Heart left ventricle (tissue), 16 donors: ENCODE measurements at regions not wholly inside any gene's neighbourhood (a gene's known extent, or its start where the extent isn't known, plus 50 kb on each side); places are given as distances from the start of the nearest gene placed in this dataset.

ENCODE experiments used
- ATAC-seq, 4 donors: fragments of 200-7000 bp; cut with Tn5 transposase; one replicate each; pipeline ENCODE4 v1.9.1; 2020 to 2022; ENCODE audit warnings: moderate library complexity in 4 of 4, mild to moderate bottlenecking in 3 of 4, moderate number of reproducible peaks in 1 of 4
- DNase-seq, 5 donors: peaks; one replicate each; pipeline ENCODE4 v3.0.0-alpha.2; 2020
- H3K27ac ChIP-seq, 12 donors: fragments of 200-600 bp; sonication (generic) in 4 of 12; one replicate each; pipeline versions ENCODE4 v1.5.0 to v1.8.0; 2016 to 2022; ENCODE audit warnings: mild to moderate bottlenecking in 2 of 12
- H3K27me3 ChIP-seq, 9 donors: fragments of 200-600 bp; sonication (generic) in 2 of 9; one replicate each; pipeline versions ENCODE4 v1.5.1 to v1.8.0; 2016 to 2022; ENCODE audit warnings: mild to moderate bottlenecking in 3 of 9
- H3K36me3 ChIP-seq, 9 donors: fragments of 200-600 bp; sonication (generic) in 2 of 9; one replicate each; pipeline versions ENCODE4 v1.5.0 to v1.8.0; 2018 to 2022; ENCODE audit warnings: mild to moderate bottlenecking in 2 of 9
- H3K4me1 ChIP-seq, 12 donors: fragments of 200-600 bp; sonication (generic) in 4 of 12; one replicate each; pipeline versions ENCODE4 v1.5.0 to v1.8.0; 2016 to 2022; ENCODE audit warnings: mild to moderate bottlenecking in 3 of 12
- H3K4me3 ChIP-seq, 12 donors: fragments of 200-600 bp; sonication (generic) in 4 of 12; one replicate each; pipeline versions ENCODE4 v1.5.0 to v1.8.0; 2017 to 2022; ENCODE audit warnings: mild to moderate bottlenecking in 9 of 12, moderate library complexity in 4 of 12
- H3K9me3 ChIP-seq, 12 donors: fragments of 200-600 bp; sonication (generic) in 4 of 12; one replicate each; pipeline versions ENCODE4 v1.5.0 to v1.8.0; 2016 to 2022; ENCODE audit warnings: mild to moderate bottlenecking in 1 of 12
- CTCF ChIP-seq, 12 donors: fragments of 200-600 bp; sonication (generic) in 4 of 12; IDR thresholded peaks; one replicate each; pipeline versions ENCODE4 v1.5.0 to v1.8.0; 2018 to 2022; ENCODE audit warnings: antibody characterized with exemption in 12 of 12, mild to moderate bottlenecking in 5 of 12
- POLR2A ChIP-seq, 2 donors: fragments of 450-650 bp; IDR thresholded peaks; one replicate each; pipeline ENCODE4 v1.6.1; 2017; ENCODE audit warnings: antibody characterized with exemption in 2 of 2, mild to moderate bottlenecking in 2 of 2, moderate library complexity in 2 of 2
- WGBS, 4 donors: extraction: QIAGEN DNeasy Blood & Tissue Kit in 2 of 4; methylation state at CpG; one replicate each; pipeline versions ENCODE4 v1.1.5 to v1.1.7; 2013 to 2018; 5-methylcytosine and 5-hydroxymethylcytosine counted together
- intact Hi-C, 10 donors: fragments of 100-400 bp; cut with DNase I; formaldehyde crosslinking; loops; one replicate each; pipeline versions ENCODE4 v1.11.1 to v1.14.2; 2022
- donor health status: ischemic (EF 13 %, LVEDD 7.1; RV severe dilation, severe dysfunction).
- donor health status: healthy with polysubstance abuse.
- donor health status: DM: no; HTN: yes; CAD: no.
- donor health status: DM: no; HTN: no; CAD: no.
- donor health status: ischemic (EF 25% LVEDD 6.9; RV normal size, moderate dysfunction).
- donor health status: ischemic (EF 25% LVEDD 5.7; RV mildly dilated, moderate dysfunction).
- donor health status: healthy.
- donor health status: DM: yes; HTN: yes; CAD: no.
- donor health status: ischemic (EF 35%, LVEDD 5.7; RV mildly dilated, moderate dysfunction).
- donor health status: nonischemic (EF 11% LVEDD 7.7; RV severe dilation, severe dysfunction).
- donor health status: DM: yes; HTN: yes; CAD: no.
- donor health status: PGD.
- donor health status: ischemic (EF 29% LVEDD 5.4; RV normal size, mild dysfunction).
- donor health status: nonischemic (EF 23%, LVEDD 6.1; RV moderate dilation, normal function).

GRCh38 chr2:242031481-242032019 lies 162.0 kb downstream of the RTP5 start:
- Histone ChIP-seq H3K4me1 (no peaks in the 10 kb centered on the region), H3K9me3 (no peaks in the 10 kb centered on the region), H3K27ac (no peak overlapping the region), H3K4me3 (no peak overlapping the region), H3K27me3 (peaks cover 0 to 40% (median 8%) of the 10 kb centered on the region in 9 donors), H3K36me3 (no peaks in the 10 kb centered on the region)
- intact Hi-C loops, result no loop called here
- TF ChIP-seq POLR2A (IDR thresholded peaks at IDR 0.05) (no peak), CTCF (IDR thresholded peaks at IDR 0.05) (no peak)
- ATAC-seq (no peak), DNase-seq (peak in 2 of 5 donors; percentile 11 to 12)
- 80 to 85% (median 82%) methylated on average over 20 of the region's 20 CpGs for WGBS, 4 donors

- TF ChIP-seq CTCF (IDR thresholded peaks at IDR 0.05), result no peak
- TF ChIP-seq POLR2A (IDR thresholded peaks at IDR 0.05), result no peak
- Histone ChIP-seq H3K9me3 (no peaks in the 10 kb centered on the region), H3K27ac (no peak overlapping the region), H3K4me3 (no peak overlapping the region), H3K36me3 (no peaks in the 10 kb centered on the region), H3K4me1 (no peaks in the 10 kb centered on the region), H3K27me3 (peaks cover 0 to 35% (median 3%) of the 10 kb centered on the region in 9 donors)
- ATAC-seq, result no peak
- intact Hi-C loops, result no loop called here
- WGBS, 4 donors, result 64 to 74% (median 68%) methylated on average over 19 to 20 of the region's 20 CpGs
- peak in 1 of 5 donors; percentile 34 for DNase-seq
Measured at GRCh38 chr2:242032780-242033656, 163.5 kb downstream of the RTP5 start.

GRCh38 chr2:242034138-242034537 lies 164.6 kb downstream of the RTP5 start:
- no peak overlapping the region for H3K27ac ChIP-seq
- intact Hi-C loops, result no loop called here
- ATAC-seq (no peak), DNase-seq (no peak)
- TF ChIP-seq POLR2A (IDR thresholded peaks at IDR 0.05), result no peak
- TF ChIP-seq CTCF (IDR thresholded peaks at IDR 0.05), result no peak
- no peaks in the 10 kb centered on the region for H3K4me1 ChIP-seq
- H3K4me3 ChIP-seq, result no peak overlapping the region
- H3K9me3 ChIP-seq, result no peaks in the 10 kb centered on the region
- WGBS, 4 donors, result 67 to 79% (median 73%) methylated on average over 6 of the region's 6 CpGs
- H3K27me3 ChIP-seq, result peaks cover 0 to 35% (median 4%) of the 10 kb centered on the region in 9 donors
- no peaks in the 10 kb centered on the region for H3K36me3 ChIP-seq

GRCh38 chr2:242034996-242035814 lies 165.7 kb downstream of the RTP5 start:
- H3K4me1 ChIP-seq, result no peaks in the 10 kb centered on the region
- H3K36me3 ChIP-seq, result no peaks in the 10 kb centered on the region
- H3K27me3 ChIP-seq, result peaks cover 0 to 44% (median 10%) of the 10 kb centered on the region in 9 donors
- H3K27ac ChIP-seq, result no peak overlapping the region
- 83 to 89% (median 87%) methylated on average over 35 to 37 of the region's 37 CpGs for WGBS, 4 donors
- no peak for ATAC-seq
- DNase-seq, result no peak
- intact Hi-C loops, result no loop called here
- H3K4me3 ChIP-seq, result no peak overlapping the region
- TF ChIP-seq CTCF (IDR thresholded peaks at IDR 0.05) (no peak), POLR2A (IDR thresholded peaks at IDR 0.05) (no peak)
- no peaks in the 10 kb centered on the region for H3K9me3 ChIP-seq
